Osteocyte (in vitro differentiated cells): ENCODE measurements at regions not wholly inside any gene's neighbourhood (a gene's known extent, or its start where the extent isn't known, plus 50 kb on each side); places are given as distances from the start of the nearest gene placed in this dataset.
A peak's percentile ranks its signal among the peaks of the same experiment; 100 is the strongest.

Source experiments
- DNase-seq: peaks from one replicate; pipeline ENCODE4 v3.0.0; 2021; ENCODE audit warnings: mixed read lengths; ENCODE audit not compliant: unreplicated experiment; ENCODE audit errors: extremely low spot score
- H3K27ac Mint-ChIP-seq: one replicate; pipeline ENCODE4 v1.8.0; 2021; ENCODE audit warnings: mild to moderate bottlenecking, mixed read lengths; ENCODE audit not compliant: unreplicated experiment
- H3K27me3 Mint-ChIP-seq: one replicate; pipeline ENCODE4 v1.8.0; 2021; ENCODE audit warnings: mixed read lengths; ENCODE audit not compliant: unreplicated experiment
- H3K36me3 Mint-ChIP-seq: one replicate; pipeline ENCODE4 v1.8.0; 2021; ENCODE audit warnings: mixed read lengths; ENCODE audit not compliant: unreplicated experiment
- H3K4me1 Mint-ChIP-seq: one replicate; pipeline ENCODE4 v1.8.0; 2021; ENCODE audit warnings: mixed read lengths; ENCODE audit not compliant: unreplicated experiment
- H3K4me3 Mint-ChIP-seq: one replicate; pipeline ENCODE4 v1.8.0; 2021; ENCODE audit warnings: mild to moderate bottlenecking, moderate library complexity, mixed read lengths; ENCODE audit not compliant: unreplicated experiment
- H3K9me3 Mint-ChIP-seq: one replicate; pipeline ENCODE4 v1.8.0; 2021; ENCODE audit warnings: mixed read lengths; ENCODE audit not compliant: unreplicated experiment
- CTCF ChIP-seq: fragments of 200-600 bp; sonication (generic); IDR thresholded peaks from 2 replicates; pipeline ENCODE4 v1.5.0; 2021; ENCODE audit warnings: antibody characterized with exemption, mild to moderate bottlenecking, moderate library complexity

DNA sequence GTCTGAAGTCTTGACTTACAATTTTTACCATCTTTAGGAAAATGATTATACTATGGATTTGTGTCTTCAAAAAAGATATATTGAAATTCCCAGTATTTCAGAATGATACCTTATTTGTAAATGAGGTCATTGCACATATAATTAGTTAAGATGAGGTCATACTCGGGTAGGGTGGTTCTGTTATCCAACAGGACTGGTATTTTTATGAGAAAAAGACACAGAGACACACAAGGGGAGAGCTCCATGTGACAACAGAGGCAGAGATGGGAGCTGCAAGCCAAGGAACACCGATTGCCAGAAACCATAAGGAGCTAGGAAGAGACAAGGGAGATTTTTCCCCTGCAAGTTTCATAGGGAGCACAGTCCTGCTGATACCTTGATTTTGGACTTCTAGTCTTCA, 356.9 kb downstream of the ARL4A start:
- Mint-ChIP-seq H3K4me3 (no peak overlapping the region), H3K27ac (no peak overlapping the region), H3K4me1 (peaks cover 2% of the 10 kb centered on the region), H3K9me3 (no peaks in the 10 kb centered on the region), H3K27me3 (no peaks in the 10 kb centered on the region), H3K36me3 (no peaks in the 10 kb centered on the region)
- TF ChIP-seq CTCF, result no peak
- DNase-seq, result no peak

GRCh38 chr7:13047061-13047460, 359.6 kb downstream of the ARL4A start:
- no peaks in the 10 kb centered on the region for H3K36me3 Mint-ChIP-seq
- peaks cover 19% of the 10 kb centered on the region for H3K4me1 Mint-ChIP-seq
- H3K27me3 Mint-ChIP-seq, result no peaks in the 10 kb centered on the region
- no peaks in the 10 kb centered on the region for H3K9me3 Mint-ChIP-seq
- TF ChIP-seq CTCF, result no peak
- DNase-seq, result no peak
- H3K27ac Mint-ChIP-seq, result no peak overlapping the region
- no peak overlapping the region for H3K4me3 Mint-ChIP-seq

DNA sequence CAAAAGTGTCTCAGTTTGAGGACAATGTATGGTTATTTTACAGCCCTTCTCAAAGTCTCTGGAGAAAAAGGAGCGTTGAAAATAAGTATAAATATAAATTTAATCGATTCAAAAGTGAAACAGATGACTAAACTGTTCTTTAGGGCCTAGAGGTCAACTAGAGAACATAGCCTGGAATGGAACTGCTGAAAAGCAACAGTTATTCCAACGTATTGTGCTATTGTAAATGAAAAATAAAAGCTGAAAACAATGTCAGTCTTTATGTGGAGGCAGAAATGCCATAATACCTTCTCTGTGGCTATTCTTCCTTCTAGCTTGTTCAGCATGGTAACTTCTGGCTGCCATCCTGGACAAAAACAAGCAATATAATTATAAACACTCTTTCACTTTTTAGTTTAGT, 362.5 kb downstream of the ARL4A start:
- Mint-ChIP-seq H3K9me3 (no peaks in the 10 kb centered on the region), H3K36me3 (no peaks in the 10 kb centered on the region), H3K4me1 (peaks cover 17% of the 10 kb centered on the region), H3K4me3 (no peak overlapping the region), H3K27ac (peak overlapping the region; percentile 28), H3K27me3 (no peaks in the 10 kb centered on the region)
- TF ChIP-seq CTCF, result no peak
- DNase-seq, result no peak

DNA sequence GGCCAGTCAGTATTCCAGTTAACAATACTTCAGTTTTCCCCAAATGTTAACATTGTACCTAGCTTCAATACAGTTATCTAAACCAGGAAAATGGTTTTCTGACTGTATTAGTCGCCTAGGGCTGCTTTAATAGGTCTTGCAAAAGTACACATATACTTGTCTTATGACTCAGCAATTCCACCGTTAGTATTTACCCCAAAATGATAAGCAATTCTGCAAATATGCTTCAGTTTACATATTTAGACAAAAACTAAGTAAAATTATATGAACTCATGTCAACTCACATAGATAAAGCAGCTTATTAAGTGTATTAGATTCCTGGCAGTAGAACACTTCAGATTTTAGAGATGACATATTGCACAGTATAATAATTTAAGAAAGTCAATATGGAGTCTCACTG, 363.3 kb downstream of the ARL4A start:
- DNase-seq, result no peak
- no peaks in the 10 kb centered on the region for H3K9me3 Mint-ChIP-seq
- H3K36me3 Mint-ChIP-seq, result no peaks in the 10 kb centered on the region
- H3K27ac Mint-ChIP-seq, result peak overlapping the region; percentile 23
- H3K27me3 Mint-ChIP-seq, result no peaks in the 10 kb centered on the region
- H3K4me3 Mint-ChIP-seq, result no peak overlapping the region
- TF ChIP-seq CTCF, result no peak
- H3K4me1 Mint-ChIP-seq, result peaks cover 17% of the 10 kb centered on the region

- DNase-seq, result no peak
- H3K4me1 Mint-ChIP-seq, result peaks cover 12% of the 10 kb centered on the region
- no peaks in the 10 kb centered on the region for H3K27me3 Mint-ChIP-seq
These were observed 368.4 kb downstream of the ARL4A start for GRCh38 chr7:13055732-13056368.

More at GRCh38 chr7:13055732-13056368, 368.4 kb downstream of the ARL4A start:
- Mint-ChIP-seq H3K27ac (no peak overlapping the region), H3K4me3 (no peak overlapping the region), H3K36me3 (no peaks in the 10 kb centered on the region), H3K9me3 (peaks cover 3% of the 10 kb centered on the region)
- no peak for TF ChIP-seq CTCF
